ENCODE measurements at regions not wholly inside any gene's neighbourhood (a gene's known extent, or its start where the extent isn't known, plus 50 kb on each side); places are given as distances from the start of the nearest gene placed in this dataset.

DNA sequence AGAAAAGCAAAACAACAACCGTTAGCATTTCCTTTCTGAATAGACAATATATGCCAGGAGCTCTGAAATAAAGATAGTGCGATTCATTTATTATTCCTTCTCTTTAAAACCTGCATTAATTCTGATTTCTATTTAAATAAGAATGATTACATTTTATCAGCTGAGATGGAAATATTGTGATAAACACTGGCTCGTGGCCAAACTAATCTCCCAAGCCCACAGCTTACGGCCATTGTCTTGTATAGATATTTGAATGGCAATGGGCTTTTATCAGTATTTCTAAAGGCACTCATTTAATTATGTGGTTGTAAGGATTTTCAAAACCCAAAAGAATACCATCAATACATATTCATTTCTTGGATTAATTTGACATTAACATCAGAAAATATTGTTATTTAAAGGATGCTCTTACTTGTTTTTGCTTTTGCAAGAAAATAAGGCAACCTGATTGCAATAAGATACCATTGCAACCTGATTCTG lies 123.7 kb upstream of the IRX5 start:
- TF ChIP-seq, protein P1, sequence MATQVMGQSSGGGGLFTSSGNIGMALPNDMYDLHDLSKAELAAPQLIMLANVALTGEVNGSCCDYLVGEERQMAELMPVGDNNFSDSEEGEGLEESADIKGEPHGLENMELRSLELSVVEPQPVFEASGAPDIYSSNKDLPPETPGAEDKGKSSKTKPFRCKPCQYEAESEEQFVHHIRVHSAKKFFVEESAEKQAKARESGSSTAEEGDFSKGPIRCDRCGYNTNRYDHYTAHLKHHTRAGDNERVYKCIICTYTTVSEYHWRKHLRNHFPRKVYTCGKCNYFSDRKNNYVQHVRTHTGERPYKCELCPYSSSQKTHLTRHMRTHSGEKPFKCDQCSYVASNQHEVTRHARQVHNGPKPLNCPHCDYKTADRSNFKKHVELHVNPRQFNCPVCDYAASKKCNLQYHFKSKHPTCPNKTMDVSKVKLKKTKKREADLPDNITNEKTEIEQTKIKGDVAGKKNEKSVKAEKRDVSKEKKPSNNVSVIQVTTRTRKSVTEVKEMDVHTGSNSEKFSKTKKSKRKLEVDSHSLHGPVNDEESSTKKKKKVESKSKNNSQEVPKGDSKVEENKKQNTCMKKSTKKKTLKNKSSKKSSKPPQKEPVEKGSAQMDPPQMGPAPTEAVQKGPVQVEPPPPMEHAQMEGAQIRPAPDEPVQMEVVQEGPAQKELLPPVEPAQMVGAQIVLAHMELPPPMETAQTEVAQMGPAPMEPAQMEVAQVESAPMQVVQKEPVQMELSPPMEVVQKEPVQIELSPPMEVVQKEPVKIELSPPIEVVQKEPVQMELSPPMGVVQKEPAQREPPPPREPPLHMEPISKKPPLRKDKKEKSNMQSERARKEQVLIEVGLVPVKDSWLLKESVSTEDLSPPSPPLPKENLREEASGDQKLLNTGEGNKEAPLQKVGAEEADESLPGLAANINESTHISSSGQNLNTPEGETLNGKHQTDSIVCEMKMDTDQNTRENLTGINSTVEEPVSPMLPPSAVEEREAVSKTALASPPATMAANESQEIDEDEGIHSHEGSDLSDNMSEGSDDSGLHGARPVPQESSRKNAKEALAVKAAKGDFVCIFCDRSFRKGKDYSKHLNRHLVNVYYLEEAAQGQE (IDR thresholded peaks at IDR 0.05; ENCODE audit: low read depth), result no peak
- TF ChIP-seq TCF12 (IDR thresholded peaks at IDR 0.05; ENCODE audit: low read depth) (no peak), YY1 (IDR thresholded peaks at IDR 0.05; ENCODE audit: low read depth) (no peak), CREB1 (IDR thresholded peaks at IDR 0.05; ENCODE audit: low read depth) (no peak), ZBTB7A (IDR thresholded peaks at IDR 0.05; ENCODE audit: low read depth) (no peak), NFIC (IDR thresholded peaks at IDR 0.05) (no peak), EP300 (IDR thresholded peaks at IDR 0.05; ENCODE audit: borderline replicate concordance) (no peak), CEBPB (IDR thresholded peaks at IDR 0.05) (no peak), TEAD4 (IDR thresholded peaks at IDR 0.05) (no peak)
- TF ChIP-seq, protein P2, sequence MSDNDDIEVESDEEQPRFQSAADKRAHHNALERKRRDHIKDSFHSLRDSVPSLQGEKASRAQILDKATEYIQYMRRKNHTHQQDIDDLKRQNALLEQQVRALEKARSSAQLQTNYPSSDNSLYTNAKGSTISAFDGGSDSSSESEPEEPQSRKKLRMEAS (IDR thresholded peaks at IDR 0.05), result no peak

DNA sequence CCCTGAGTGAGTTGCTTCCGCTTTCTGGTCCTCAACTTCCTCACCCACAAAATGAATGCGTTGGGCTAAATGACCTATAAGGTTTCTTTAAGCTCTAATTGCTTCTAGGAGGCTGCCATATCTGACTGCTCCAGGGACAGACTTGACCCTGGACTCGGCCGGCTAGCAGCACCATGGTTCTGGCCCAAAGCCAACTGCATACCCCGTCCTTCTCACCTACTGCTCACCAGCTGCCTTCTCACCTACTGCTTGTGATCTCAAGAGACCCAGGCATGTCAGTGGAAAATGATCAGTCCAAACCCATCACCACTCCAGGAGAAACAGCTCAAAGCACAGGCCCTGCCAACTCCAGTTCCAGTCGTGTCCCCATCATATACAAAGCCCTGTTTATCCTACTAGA lies 124.3 kb upstream of the IRX5 start:
- no peak for TF ChIP-seq EP300 (IDR thresholded peaks at IDR 0.05; ENCODE audit: borderline replicate concordance)
- no peak for TF ChIP-seq YY1 (IDR thresholded peaks at IDR 0.05; ENCODE audit: low read depth)
- TF ChIP-seq, protein P2 (IDR thresholded peaks at IDR 0.05), result no peak
- no peak for TF ChIP-seq ZBTB7A (IDR thresholded peaks at IDR 0.05; ENCODE audit: low read depth)
- TF ChIP-seq TEAD4 (IDR thresholded peaks at IDR 0.05), result no peak
- TF ChIP-seq CEBPB (IDR thresholded peaks at IDR 0.05), result no peak
- no peak for TF ChIP-seq EGR1 (IDR thresholded peaks at IDR 0.05)
- no peak for TF ChIP-seq FOXM1 (IDR thresholded peaks at IDR 0.05; ENCODE audit: borderline replicate concordance, low read depth)
- TF ChIP-seq CREB1 (IDR thresholded peaks at IDR 0.05; ENCODE audit: low read depth), result no peak
- TF ChIP-seq TAF1 (IDR thresholded peaks at IDR 0.05; ENCODE audit: low read depth), result no peak

DNA sequence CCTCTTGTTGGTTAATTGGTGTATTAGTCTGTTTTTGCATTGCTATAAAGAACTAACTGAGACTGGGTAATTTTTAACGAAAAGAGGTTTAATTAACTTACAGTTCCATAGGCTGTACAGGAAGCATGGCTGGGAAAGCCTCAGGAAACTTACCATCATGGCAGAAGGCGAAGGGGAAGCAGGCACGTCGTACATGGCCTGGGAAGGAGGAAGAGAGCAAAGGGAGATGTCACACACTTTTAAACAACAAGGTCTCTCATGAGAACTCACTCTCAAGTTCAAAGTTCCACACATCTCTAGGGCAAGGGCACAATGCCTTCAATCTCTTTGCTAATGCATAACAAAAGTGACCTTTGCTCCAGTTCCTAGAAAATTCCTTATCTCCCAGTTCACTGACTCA lies 125.0 kb upstream of the IRX5 start:
- TF ChIP-seq EP300 (IDR thresholded peaks at IDR 0.05; ENCODE audit: borderline replicate concordance) (no peak), CREB1 (IDR thresholded peaks at IDR 0.05; ENCODE audit: low read depth) (no peak), TEAD4 (IDR thresholded peaks at IDR 0.05) (no peak), FOXM1 (IDR thresholded peaks at IDR 0.05; ENCODE audit: borderline replicate concordance, low read depth) (no peak), EGR1 (IDR thresholded peaks at IDR 0.05) (no peak), NFIC (IDR thresholded peaks at IDR 0.05) (no peak), RAD21 (IDR thresholded peaks at IDR 0.05; ENCODE audit: low read depth) (no peak), ZBTB7A (IDR thresholded peaks at IDR 0.05; ENCODE audit: low read depth) (no peak), CEBPB (IDR thresholded peaks at IDR 0.05) (no peak)
- TF ChIP-seq, protein P1 (IDR thresholded peaks at IDR 0.05; ENCODE audit: low read depth), result no peak
- TF ChIP-seq, protein P2 (IDR thresholded peaks at IDR 0.05), result no peak
- TF ChIP-seq, protein P3, sequence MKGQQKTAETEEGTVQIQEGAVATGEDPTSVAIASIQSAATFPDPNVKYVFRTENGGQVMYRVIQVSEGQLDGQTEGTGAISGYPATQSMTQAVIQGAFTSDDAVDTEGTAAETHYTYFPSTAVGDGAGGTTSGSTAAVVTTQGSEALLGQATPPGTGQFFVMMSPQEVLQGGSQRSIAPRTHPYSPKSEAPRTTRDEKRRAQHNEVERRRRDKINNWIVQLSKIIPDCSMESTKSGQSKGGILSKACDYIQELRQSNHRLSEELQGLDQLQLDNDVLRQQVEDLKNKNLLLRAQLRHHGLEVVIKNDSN (IDR thresholded peaks at IDR 0.05), result no peak

DNA sequence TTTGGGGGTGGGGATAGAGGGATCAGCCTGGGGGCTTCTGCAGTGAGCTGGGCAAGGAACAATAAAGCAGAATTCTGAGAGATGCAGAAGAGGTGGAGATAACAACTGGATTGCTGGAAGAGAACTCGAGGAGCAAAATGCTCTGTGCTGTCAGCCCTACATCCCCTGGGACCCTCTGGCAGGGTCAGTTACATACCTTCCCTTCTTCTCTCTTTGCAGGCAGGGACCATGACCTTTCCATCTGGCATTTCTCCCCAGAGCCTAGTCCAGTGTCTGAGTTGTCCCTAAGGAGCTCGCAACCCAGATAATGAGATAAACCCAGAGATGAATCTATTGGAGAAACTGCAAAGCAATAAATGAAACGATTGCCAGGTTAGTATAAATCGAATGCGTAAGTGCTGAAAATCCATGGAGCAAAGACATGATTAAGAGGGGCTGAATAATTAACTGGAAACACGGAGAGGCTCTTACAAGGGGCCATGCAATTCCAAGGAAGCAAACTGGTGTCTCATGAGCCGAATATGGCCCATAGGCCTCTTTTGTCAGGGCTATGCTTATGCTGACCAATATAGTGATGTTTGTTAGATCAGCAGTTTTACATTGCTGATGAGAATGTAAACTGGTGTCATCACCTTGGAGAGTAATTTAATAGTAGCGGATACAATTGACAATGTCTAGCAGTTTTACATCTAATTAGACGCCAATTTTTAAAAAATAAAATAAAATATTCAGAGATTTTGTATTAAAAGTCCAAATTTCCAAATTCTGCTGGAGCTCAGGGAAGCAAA lies 129.4 kb upstream of the IRX5 start:
- no peak for TF ChIP-seq FOXM1 (IDR thresholded peaks at IDR 0.05; ENCODE audit: borderline replicate concordance, low read depth)
- TF ChIP-seq, protein P1 (IDR thresholded peaks at IDR 0.05; ENCODE audit: low read depth), result no peak
- TF ChIP-seq, protein P3 (IDR thresholded peaks at IDR 0.05), result no peak
- TF ChIP-seq TAF1 (IDR thresholded peaks at IDR 0.05; ENCODE audit: low read depth), result no peak
- TF ChIP-seq ZBTB7A (IDR thresholded peaks at IDR 0.05; ENCODE audit: low read depth), result no peak
- no peak for TF ChIP-seq CREB1 (IDR thresholded peaks at IDR 0.05; ENCODE audit: low read depth)
- TF ChIP-seq TEAD4 (IDR thresholded peaks at IDR 0.05), result no peak
- no peak for TF ChIP-seq NFIC (IDR thresholded peaks at IDR 0.05)
- TF ChIP-seq, protein P2 (IDR thresholded peaks at IDR 0.05), result no peak
- no peak for TF ChIP-seq EP300 (IDR thresholded peaks at IDR 0.05; ENCODE audit: borderline replicate concordance)
- no peak for TF ChIP-seq CEBPB (IDR thresholded peaks at IDR 0.05)
